GM11168 (cell line): ENCODE measurements at regions not wholly inside any gene's neighbourhood (a gene's known extent, or its start where the extent isn't known, plus 50 kb on each side); places are given as distances from the start of the nearest gene placed in this dataset.
"Not testable (repeated sequence)": the region's sequence is repeated elsewhere in the genome, so short reads cannot be mapped to it uniquely, and the experiment has no call there.

Source experiments
- in situ Hi-C: fragments of 300-500 bp; cut with MboI; formaldehyde crosslinking; loops from one replicate; pipeline ENCODE4 v1.12.0; 2022; ENCODE audit warnings: low sequenced_read_pairs; ENCODE audit not compliant: unreplicated experiment

- in situ Hi-C loops, result no loop called here
Observed at GRCh38 chr16:86217891-86218270, 292.4 kb upstream of the FOXF1 start.

- in situ Hi-C loops, result no loop called here
Observed at GRCh38 chr16:86218479-86219170, 291.7 kb upstream of the FOXF1 start.

DNA sequence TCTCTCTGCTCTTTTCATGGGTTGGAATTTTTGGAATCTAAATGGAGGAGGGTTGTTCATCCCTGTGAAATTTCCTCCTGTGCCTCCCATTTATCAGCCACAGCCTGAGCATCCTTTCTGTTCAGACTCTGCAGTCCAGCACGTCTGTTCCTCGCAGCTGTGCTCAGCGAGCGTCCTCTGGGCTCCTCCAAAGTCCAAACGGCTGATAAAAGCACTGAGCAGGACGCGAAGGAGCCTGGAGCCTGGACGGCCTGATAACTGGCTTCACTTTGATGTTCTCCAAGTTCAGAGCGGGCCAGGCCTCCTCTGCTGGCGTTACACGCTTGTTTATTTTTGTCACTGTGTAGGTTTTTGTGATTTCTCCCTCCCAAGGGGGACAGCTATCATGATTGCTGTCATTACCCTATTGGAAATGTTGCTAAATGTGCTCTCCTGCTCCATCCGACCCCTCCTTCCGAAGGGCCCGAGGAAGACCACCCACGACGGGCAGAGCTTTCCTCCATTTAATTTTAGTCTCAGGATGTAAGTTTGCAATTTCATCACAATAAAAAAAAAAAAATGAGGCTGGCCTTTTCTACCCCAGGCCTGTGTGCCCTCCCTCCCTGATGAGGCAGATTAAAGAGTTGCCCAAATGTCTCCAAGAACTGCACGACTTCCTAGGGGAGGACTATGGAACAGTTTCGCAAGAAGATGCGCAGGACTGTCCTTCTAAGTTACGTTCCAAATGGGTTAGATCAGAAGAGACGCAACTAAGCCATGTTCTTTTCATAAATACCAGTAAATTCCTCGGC, 290.5 kb upstream of the FOXF1 start:
- in situ Hi-C loops, result no loop called here

- in situ Hi-C loops, result no loop called here
Observed at GRCh38 chr16:86220561-86220960, 289.8 kb upstream of the FOXF1 start.

- in situ Hi-C loops, result no loop called here
Observed at GRCh38 chr16:86221085-86221484, 289.2 kb upstream of the FOXF1 start.

DNA sequence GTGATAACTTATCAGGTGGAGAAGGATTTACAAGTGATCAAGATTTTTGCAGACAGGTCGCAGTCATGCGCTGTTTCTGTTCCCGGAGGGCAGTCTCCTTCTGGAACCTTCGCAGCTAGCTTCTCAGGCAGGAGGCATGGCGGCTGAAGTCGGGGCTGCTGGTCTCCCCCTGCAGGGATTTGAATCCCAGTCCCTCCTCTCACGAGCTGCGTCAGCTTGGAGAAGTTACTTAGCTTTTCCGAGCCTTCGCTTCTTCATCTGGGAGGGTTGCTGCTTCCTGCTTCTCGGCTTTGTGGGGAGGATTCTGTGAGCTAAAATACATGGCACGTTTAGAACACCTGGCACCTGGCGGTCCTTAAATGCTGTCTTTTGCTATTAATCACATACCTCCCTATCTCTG, 287.8 kb upstream of the FOXF1 start:
- in situ Hi-C loops, result no loop called here

- in situ Hi-C loops, result no loop called here
Observed at GRCh38 chr16:86222965-86223551, 287.3 kb upstream of the FOXF1 start.

GRCh38 chr16:86224126-86224525, 286.2 kb upstream of the FOXF1 start:
- in situ Hi-C loops, result no loop called here

GRCh38 chr16:86224629-86225028, 285.7 kb upstream of the FOXF1 start:
- in situ Hi-C loops, result no loop called here

DNA sequence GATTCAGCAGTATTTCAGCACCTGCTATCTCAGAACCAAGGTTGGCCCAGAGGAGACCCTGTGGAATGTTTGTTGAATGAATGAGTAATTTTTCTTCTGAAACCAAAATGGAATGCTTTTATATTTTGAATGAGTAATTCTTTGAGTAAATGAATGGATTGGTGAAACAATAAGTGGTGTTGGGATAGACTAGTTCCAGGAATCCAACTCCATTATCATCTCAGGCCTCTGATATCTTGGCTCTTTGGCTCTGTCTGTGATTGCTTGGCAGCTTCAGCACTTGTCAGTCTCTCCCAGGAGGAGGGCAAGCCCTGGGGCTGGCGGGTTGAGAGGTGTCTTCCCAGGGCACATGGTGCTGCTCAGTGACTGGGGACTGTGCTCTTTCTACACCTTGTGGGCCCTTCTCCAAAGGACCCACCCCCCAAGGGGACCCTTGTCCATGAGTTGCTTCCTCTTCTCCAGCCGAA, 284.4 kb upstream of the FOXF1 start:
- in situ Hi-C loops, result no loop called here

- in situ Hi-C loops, result no loop called here
Observed at GRCh38 chr16:86227041-86227440, 283.3 kb upstream of the FOXF1 start.

GRCh38 chr16:86227801-86228200, 282.5 kb upstream of the FOXF1 start:
- in situ Hi-C loops, result no loop called here

GRCh38 chr16:86228713-86229112, 281.6 kb upstream of the FOXF1 start:
- in situ Hi-C loops, result no loop called here

- in situ Hi-C loops, result no loop called here
Observed at GRCh38 chr16:86229283-86229682, 281.0 kb upstream of the FOXF1 start.

- in situ Hi-C loops, result no loop called here
Observed at GRCh38 chr16:86229866-86230656, 280.3 kb upstream of the FOXF1 start.

- in situ Hi-C loops, result no loop called here
Observed at GRCh38 chr16:86231321-86231995, 278.9 kb upstream of the FOXF1 start.

GRCh38 chr16:86231996-86232350, 278.4 kb upstream of the FOXF1 start:
- in situ Hi-C loops, result no loop called here

GRCh38 chr16:86232496-86232895, 277.8 kb upstream of the FOXF1 start:
- in situ Hi-C loops, result no loop called here

- in situ Hi-C loops, result not testable (repeated sequence)
Observed at GRCh38 chr16:86233506-86233905, 276.8 kb upstream of the FOXF1 start.

- in situ Hi-C loops, result no loop called here
Observed at GRCh38 chr16:86239381-86239780, 270.9 kb upstream of the FOXF1 start.
